Smooth muscle cell (in vitro differentiated cells): ENCODE measurements at regions not wholly inside any gene's neighbourhood (a gene's known extent, or its start where the extent isn't known, plus 50 kb on each side); places are given as distances from the start of the nearest gene placed in this dataset.
"Not testable (repeated sequence)": the region's sequence is repeated elsewhere in the genome, so short reads cannot be mapped to it uniquely, and the experiment has no call there.

ENCODE experiments used
- DNase-seq: peaks from one replicate; lab custom pipeline; 2025; ENCODE audit not compliant: unreplicated experiment; lab: John Stamatoyannopoulos, UW
- H2AFZ ChIP-seq: fragments of 200-600 bp; sonication (generic); 2 replicates; pipeline ENCODE4 v1.6.0; 2016; ENCODE audit warnings: antibody characterized with exemption, low read depth, mild to moderate bottlenecking
- H3F3A ChIP-seq: fragments of 200-600 bp; sonication (generic); 2 replicates; pipeline ENCODE4 v1.6.0; 2017; ENCODE audit warnings: antibody characterized with exemption, low read depth
- H3K27ac ChIP-seq: fragments of 200-600 bp; sonication (generic); 2 replicates; pipeline ENCODE4 v1.5.1; 2016; ENCODE audit warnings: low read depth, mild to moderate bottlenecking
- H3K27me3 ChIP-seq: fragments of 200-600 bp; sonication (generic); 2 replicates; pipeline ENCODE4 v1.6.1; 2016; ENCODE audit warnings: low read depth, mild to moderate bottlenecking
- H3K36me3 ChIP-seq: fragments of 200-600 bp; sonication (generic); 2 replicates; pipeline ENCODE4 v1.5.1; 2016; ENCODE audit warnings: low read depth
- H3K4me1 ChIP-seq: fragments of 200-600 bp; sonication (generic); 2 replicates; pipeline ENCODE4 v1.5.1; 2016; ENCODE audit warnings: low read depth
- H3K4me2 ChIP-seq: fragments of 200-600 bp; sonication (generic); 2 replicates; pipeline ENCODE4 v1.6.0; 2016; ENCODE audit warnings: mild to moderate bottlenecking
- H3K4me3 ChIP-seq: fragments of 200-600 bp; sonication (generic); 2 replicates; pipeline ENCODE4 v1.5.1; 2016; ENCODE audit warnings: mild to moderate bottlenecking
- H3K79me2 ChIP-seq: fragments of 200-600 bp; sonication (generic); 2 replicates; pipeline ENCODE4 v1.6.0; 2016; ENCODE audit warnings: low read depth, mild to moderate bottlenecking
- H3K9ac ChIP-seq: fragments of 200-600 bp; sonication (generic); 2 replicates; pipeline ENCODE4 v1.6.0; 2016; ENCODE audit warnings: low read depth
- H3K9me3 ChIP-seq: fragments of 200-600 bp; sonication (generic); replicated peaks from 2 replicates; pipeline ENCODE4 v1.5.1; 2016; ENCODE audit warnings: low read depth
- H4K20me1 ChIP-seq: fragments of 200-600 bp; sonication (generic); 2 replicates; pipeline ENCODE4 v1.6.0; 2016; ENCODE audit warnings: low read depth
- WGBS: methylation state at CpG from one replicate; pipeline ENCODE4 v1.1.7; 2016; ENCODE audit warnings: low lambda C conversion rate; 5-methylcytosine and 5-hydroxymethylcytosine counted together
- TF ChIP-seq, protein P1 (sequence below): fragments of 200-600 bp; sonication (generic); IDR thresholded peaks from 2 replicates; pipeline ENCODE4 v1.5.1; 2017; ENCODE audit warnings: borderline replicate concordance, mild to moderate bottlenecking, antibody characterized with exemption; ENCODE audit not compliant: insufficient read depth, poor library complexity, severe bottlenecking

DNA sequence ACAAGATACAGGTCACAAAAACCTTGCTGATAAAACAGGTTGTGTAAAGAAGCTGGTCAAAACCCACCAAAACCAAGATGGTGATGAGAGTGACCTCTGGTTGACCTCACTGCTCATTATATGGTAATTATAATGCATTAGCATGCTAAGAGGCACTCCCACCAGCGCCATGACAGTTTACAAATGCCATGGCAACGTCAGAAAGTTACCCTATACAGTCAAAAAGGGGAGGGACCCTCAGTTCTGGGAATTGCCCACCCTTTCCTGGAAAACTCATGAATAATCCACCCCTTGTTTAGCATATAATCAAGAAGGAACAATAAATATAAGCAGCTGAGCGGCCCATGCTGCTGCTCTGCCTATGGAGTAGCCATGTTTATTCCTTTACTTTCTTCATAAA lies 434.1 kb downstream of the ZNF536 start:
- Histone ChIP-seq H3K79me2 (no peaks in the 10 kb centered on the region), H4K20me1 (no peaks in the 10 kb centered on the region), H3K4me1 (no peaks in the 10 kb centered on the region), H3K9ac (no peak overlapping the region), H3K27me3 (no peaks in the 10 kb centered on the region), H2AFZ (no peak overlapping the region), H3K27ac (no peak overlapping the region), H3K4me3 (no peak overlapping the region), H3K36me3 (no peaks in the 10 kb centered on the region), H3K9me3 (no peaks in the 10 kb centered on the region), H3K4me2 (no peak overlapping the region), H3F3A (no peaks in the 10 kb centered on the region)
- 89% methylated on average over 3 of the region's 3 CpGs for WGBS
- no peak for DNase-seq
- TF ChIP-seq, protein P1, sequence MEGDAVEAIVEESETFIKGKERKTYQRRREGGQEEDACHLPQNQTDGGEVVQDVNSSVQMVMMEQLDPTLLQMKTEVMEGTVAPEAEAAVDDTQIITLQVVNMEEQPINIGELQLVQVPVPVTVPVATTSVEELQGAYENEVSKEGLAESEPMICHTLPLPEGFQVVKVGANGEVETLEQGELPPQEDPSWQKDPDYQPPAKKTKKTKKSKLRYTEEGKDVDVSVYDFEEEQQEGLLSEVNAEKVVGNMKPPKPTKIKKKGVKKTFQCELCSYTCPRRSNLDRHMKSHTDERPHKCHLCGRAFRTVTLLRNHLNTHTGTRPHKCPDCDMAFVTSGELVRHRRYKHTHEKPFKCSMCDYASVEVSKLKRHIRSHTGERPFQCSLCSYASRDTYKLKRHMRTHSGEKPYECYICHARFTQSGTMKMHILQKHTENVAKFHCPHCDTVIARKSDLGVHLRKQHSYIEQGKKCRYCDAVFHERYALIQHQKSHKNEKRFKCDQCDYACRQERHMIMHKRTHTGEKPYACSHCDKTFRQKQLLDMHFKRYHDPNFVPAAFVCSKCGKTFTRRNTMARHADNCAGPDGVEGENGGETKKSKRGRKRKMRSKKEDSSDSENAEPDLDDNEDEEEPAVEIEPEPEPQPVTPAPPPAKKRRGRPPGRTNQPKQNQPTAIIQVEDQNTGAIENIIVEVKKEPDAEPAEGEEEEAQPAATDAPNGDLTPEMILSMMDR, result no peak

DNA sequence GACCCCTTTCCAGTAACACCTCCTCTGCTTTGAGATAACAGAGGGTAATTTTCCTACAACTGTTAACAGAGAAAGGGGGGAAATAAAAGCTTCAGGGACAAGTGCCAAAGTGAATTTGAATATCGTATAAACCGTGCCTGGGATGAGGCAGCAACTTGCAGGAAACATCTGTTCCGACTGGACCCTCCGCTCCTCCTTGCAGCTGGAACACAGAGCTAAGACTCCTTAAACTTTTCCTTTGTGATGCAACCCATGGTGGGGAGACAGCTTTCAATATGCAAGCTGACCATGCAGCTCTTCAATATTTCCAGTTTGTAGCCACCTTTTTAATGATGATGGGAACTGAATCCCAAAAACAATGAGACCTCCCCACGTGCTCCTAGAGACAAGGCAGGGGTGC lies 432.6 kb downstream of the ZNF536 start:
- no peak overlapping the region for H3K9ac ChIP-seq
- TF ChIP-seq, protein P1, result no peak
- no peak for DNase-seq
- H3F3A ChIP-seq, result no peaks in the 10 kb centered on the region
- no peaks in the 10 kb centered on the region for H4K20me1 ChIP-seq
- no peak overlapping the region for H3K4me2 ChIP-seq
- no peaks in the 10 kb centered on the region for H3K36me3 ChIP-seq
- H2AFZ ChIP-seq, result no peak overlapping the region
- H3K27me3 ChIP-seq, result peaks cover 3% of the 10 kb centered on the region
- WGBS, result 75% methylated on average over 5 of the region's 5 CpGs
- H3K4me3 ChIP-seq, result no peak overlapping the region
- no peaks in the 10 kb centered on the region for H3K9me3 ChIP-seq
- no peaks in the 10 kb centered on the region for H3K4me1 ChIP-seq
- no peak overlapping the region for H3K27ac ChIP-seq
- H3K79me2 ChIP-seq, result no peaks in the 10 kb centered on the region

GRCh38 chr19:30804333-30804732 lies 432.1 kb downstream of the ZNF536 start:
- not testable (repeated sequence) for H3K27me3 ChIP-seq, DNase-seq, H3K79me2 ChIP-seq, H3K4me1 ChIP-seq, H3F3A ChIP-seq, H3K9me3 ChIP-seq, H4K20me1 ChIP-seq, H3K4me3 ChIP-seq, H3K27ac ChIP-seq, H3K4me2 ChIP-seq, H2AFZ ChIP-seq, H3K36me3 ChIP-seq, H3K9ac ChIP-seq
- 86% methylated on average over 3 of the region's 3 CpGs for WGBS

DNA sequence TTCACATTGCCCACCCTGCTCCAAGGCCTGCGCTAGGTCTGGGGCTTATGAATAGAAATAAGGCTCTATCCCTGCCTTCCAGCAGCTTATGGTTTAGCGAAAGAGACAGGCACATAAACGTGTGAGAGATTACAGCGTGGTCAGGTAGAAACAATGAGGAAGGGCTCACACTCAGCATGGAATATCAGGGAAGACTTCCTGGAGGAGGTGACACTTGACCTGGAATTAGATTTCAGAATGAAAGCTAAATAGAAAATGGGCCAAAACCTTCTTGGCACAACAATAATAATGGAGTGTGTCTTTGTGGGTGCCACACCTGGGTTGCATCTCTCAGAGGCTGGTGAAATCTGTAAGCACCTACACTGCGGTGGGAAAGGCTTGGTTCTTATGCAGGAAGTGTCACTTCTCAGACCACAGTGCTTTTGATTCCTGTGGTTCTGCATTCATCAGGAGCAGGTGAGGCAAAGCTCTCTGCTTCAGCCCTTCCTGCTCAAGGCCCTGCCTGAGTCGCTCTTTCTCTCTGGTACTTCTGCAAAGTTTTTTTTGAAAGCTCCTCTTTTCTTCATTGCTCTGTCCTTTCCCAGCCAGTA lies 430.3 kb downstream of the ZNF536 start:
- no peak overlapping the region for H3K9ac ChIP-seq
- TF ChIP-seq, protein P1, result no peak
- H4K20me1 ChIP-seq, result no peaks in the 10 kb centered on the region
- peaks cover 10% of the 10 kb centered on the region for H3K27me3 ChIP-seq
- no peak for DNase-seq
- no peaks in the 10 kb centered on the region for H3K4me1 ChIP-seq
- H3F3A ChIP-seq, result no peaks in the 10 kb centered on the region
- no peaks in the 10 kb centered on the region for H3K79me2 ChIP-seq
- no peak overlapping the region for H3K27ac ChIP-seq
- H3K9me3 ChIP-seq, result no peaks in the 10 kb centered on the region
- no peak overlapping the region for H3K4me3 ChIP-seq
- WGBS, result 89% methylated on average over 6 of the region's 6 CpGs
- H2AFZ ChIP-seq, result no peak overlapping the region
- H3K36me3 ChIP-seq, result no peaks in the 10 kb centered on the region
- H3K4me2 ChIP-seq, result no peak overlapping the region
